ENCODE measurements at regions not wholly inside any gene's neighbourhood (a gene's known extent, or its start where the extent isn't known, plus 50 kb on each side); places are given as distances from the start of the nearest gene placed in this dataset.
"Not testable (repeated sequence)": the region's sequence is repeated elsewhere in the genome, so short reads cannot be mapped to it uniquely, and the experiment has no call there.

DNA sequence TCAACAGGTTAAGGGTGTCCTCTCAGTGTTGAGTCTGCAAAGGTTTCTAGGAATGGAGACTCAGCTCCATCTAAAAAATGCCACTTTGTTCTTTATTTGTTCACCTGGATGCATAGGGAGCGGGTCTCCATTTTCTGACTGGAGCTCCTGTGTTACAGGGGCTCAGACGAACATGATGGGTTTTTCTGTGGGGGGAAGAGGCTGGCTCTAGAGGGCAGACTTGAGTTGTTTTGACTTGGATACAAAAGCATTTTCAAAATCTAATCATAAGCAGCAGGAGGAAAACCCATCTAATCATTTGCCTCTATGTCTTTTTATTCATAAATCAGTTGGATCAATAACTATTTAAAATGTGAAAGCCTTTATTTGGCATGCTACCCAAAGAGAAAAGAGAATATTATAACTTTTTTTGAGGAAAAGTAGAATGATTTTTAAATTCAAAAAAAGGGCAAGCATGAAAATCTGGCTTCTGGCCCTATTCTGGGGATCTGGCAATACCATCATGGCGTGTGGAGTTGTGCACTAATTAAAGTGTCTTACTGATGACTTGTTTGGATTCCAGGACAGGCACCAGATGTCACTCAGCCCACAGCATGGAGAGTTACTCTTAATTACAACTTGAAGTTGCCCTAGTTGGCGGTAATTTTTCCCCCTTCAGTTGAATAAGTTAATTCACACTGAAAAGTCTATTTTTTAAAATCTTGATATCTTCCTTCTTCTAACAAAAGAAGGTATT is 594.9 kb downstream of the REEP3 start:
- DNase-seq (ENCODE audit: low read depth) = no peak

GRCh38 chr10:64116707-64117106 is 595.5 kb downstream of the REEP3 start:
- DNase-seq (ENCODE audit: low read depth) = no peak

DNA sequence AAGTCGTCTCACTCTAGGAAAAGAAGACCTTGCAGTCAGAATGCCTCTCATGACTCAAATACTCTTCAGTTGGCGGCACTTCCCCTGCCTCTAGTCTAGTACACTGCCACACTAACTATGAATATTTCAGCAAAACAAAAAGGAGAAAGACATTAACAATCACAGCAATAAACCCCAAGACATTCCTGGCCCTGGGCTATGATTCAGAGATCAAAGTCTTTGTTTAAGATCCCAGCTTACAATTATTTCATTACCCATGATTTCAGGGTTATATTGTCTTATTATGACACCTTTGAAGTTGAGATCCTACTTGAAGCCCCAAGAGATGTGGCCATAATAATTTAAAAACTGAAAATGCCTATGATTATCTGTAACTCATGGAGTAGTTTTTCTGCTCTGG is 597.5 kb downstream of the REEP3 start:
- DNase-seq (ENCODE audit: low read depth) = no peak

- DNase-seq (ENCODE audit: low read depth) = not testable (repeated sequence)
These were observed 599.2 kb downstream of the REEP3 start for GRCh38 chr10:64120301-64120980.

GRCh38 chr10:64130152-64130551 is 609.0 kb downstream of the REEP3 start:
- no peak for DNase-seq (ENCODE audit: low read depth)

GRCh38 chr10:64134676-64135075 is 613.5 kb downstream of the REEP3 start:
- DNase-seq (ENCODE audit: low read depth) = no peak

GRCh38 chr10:64142395-64142794 is 621.2 kb downstream of the REEP3 start:
- DNase-seq (ENCODE audit: low read depth) = no peak

DNA sequence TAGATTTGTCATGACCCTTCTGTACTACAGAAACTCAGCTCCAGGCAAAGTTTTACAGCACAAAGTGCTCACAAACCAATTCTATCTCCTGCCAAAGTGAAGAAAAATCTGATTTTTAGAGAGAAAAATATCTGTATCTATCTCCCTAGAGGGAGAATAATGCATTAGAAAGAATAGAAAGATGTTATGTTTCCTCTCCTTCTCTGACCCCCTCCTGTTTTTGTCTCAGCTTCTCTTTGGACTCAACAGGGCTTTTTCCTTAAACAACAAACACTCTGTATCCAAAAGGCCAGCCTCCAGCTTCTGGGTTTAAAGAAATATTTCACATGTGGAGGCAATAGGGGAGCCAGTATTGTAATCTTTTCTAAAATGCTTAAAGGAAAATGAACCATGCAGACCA is 627.4 kb downstream of the REEP3 start:
- no peak for DNase-seq (ENCODE audit: low read depth)

DNA sequence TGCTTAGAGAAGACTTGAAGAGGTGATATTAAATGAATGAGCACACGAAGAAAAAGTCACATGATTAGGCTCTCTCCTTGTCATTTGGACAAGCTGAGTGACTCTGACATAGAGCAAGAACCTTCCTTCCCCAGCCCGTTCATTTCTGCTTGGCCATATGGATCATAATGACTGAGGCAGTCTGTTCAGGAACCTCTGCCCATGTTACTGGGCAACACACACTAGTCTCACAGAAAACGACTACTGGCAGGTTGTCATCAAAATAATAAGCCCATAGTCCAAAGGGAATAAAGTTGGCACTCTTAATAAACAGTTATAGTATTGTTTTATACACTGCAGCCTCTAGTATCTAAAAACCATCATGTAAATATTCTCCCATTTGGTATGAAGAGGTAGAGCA is 635.0 kb downstream of the REEP3 start:
- DNase-seq (ENCODE audit: low read depth) = no peak

DNA sequence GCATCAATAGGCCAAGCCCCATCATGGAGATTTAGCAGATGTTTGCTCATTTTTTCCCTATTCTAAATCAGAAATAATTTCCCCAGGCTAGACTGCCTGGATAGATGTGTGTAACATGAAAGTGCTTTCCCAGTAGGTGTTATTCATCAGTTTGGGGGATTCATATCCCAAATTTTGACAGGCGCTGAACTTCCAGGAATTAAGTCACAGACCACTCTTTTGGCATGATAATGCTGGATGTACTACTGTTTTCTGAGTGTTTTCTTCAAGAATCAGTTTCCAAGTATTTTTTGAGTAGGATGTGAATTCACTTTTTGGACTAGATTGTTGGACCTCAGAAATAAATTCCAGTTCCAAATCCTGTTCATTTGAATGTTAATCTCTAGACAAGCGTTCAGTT is 637.4 kb downstream of the REEP3 start:
- no peak for DNase-seq (ENCODE audit: low read depth)

DNA sequence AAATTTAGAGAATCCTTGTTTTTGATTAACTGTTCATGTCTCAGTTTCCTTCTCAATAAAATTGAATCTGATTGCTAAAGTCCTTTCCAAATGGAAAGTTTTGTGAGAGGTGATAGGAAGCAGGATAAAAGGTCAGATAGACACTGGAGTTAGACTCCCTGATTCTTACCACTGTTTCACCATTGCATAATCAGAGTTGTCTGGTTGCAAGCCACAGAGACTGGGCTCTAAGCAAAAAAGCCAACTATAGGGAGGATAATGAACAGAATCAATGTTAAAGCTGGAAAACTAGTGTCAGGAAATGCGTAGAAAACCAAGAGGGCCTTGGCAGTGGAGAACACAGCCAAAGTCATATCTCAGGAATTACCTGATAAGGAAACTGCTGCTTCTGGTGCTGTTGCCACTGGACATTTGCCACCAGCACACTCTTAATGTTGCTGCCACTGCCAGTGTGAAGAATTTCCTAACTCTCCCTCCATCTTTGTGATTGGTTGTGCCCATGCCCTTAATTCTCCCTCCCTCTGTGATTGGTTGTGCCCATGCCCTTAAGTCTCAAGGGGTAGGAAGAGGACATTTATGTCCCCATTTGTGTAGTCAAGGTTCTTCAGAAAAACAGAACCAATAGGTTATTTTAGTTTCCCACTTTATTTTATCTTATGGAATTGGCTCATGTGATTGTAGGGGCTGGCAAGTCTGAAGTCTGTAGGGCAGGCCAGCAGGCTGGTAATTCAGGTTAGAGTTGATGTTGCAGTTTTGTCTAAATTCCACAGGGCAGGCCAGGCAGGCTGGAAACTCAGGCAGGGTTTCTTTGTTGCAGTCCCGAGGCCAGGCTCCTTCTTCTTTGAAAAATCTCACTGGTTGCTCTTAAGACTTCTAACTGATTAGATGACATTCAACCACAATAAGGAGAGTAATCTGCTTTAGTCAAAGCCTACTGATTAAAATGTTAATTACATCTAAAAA is 639.0 kb downstream of the REEP3 start:
- no peak for DNase-seq (ENCODE audit: low read depth)

GRCh38 chr10:64170791-64171190 is 649.6 kb downstream of the REEP3 start:
- no peak for DNase-seq (ENCODE audit: low read depth)

- DNase-seq (ENCODE audit: low read depth) = no peak
These were observed 652.6 kb downstream of the REEP3 start for GRCh38 chr10:64173826-64174225.

DNA sequence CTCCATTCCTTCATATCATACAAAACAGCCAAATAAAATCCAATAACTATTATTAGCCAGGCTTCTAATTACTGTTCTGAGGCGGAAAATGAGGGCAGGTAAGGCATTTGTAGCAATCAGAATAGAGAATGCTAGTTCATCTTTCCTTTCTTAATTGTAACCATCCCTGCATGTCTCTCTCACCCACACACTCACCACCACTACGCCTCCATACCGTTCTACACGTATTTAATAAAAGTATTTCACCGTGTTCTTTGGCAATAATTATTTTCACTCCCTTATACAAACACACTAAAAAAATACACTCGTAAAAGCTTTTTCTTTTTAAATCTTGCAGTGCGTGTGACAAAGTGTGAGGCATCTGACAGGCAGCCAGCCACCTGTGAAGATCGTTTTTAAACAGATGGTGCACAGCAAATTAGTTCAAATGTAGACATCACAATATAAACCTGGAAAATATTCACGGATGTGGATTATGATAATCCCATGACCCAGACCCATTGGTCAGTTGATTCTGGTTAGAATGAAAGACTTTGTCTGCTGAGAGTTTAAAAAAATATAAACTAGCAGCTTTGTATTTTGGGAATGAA is 653.6 kb downstream of the REEP3 start:
- no peak for DNase-seq (ENCODE audit: low read depth)

- DNase-seq (ENCODE audit: low read depth) = no peak
These were observed 654.2 kb downstream of the REEP3 start for GRCh38 chr10:64175271-64175962.

DNA sequence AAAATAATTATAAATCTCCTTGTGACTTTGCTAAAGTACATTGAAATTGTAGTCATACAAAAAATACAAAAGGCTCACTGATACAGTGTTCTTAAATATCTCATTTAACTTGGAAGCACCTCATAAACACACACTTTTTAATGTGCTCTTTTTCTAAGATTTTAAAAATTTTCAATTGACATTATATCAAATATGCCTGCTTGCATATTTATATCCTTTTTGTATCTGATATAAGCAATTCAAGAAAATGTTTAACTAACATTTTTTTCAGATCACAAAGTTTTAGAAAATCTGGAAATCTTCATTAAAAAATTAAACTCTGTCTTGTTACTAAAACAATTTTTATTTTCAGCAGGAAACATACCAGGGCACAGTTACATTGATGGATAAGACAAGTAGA is 661.5 kb downstream of the REEP3 start:
- DNase-seq (ENCODE audit: low read depth) = no peak

DNA sequence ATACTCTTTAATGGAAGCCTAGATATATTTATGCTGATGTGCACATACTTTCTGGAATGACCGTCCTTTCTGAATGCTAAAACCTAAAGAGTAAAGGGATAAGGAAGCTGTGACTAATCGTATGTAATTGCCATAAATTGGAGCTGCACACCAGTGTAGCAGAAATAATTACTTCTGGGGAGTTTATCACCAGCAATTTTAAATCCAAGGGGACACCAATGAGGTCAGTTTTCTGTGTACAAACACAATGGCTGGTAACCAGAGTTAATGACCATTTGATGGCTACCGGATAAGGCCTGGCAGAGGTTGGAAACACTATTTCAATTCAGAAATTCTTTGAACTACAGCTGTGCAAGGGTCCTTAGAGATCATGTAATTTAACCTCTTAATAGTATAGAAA is 670.1 kb downstream of the REEP3 start:
- DNase-seq (ENCODE audit: low read depth) = no peak

DNA sequence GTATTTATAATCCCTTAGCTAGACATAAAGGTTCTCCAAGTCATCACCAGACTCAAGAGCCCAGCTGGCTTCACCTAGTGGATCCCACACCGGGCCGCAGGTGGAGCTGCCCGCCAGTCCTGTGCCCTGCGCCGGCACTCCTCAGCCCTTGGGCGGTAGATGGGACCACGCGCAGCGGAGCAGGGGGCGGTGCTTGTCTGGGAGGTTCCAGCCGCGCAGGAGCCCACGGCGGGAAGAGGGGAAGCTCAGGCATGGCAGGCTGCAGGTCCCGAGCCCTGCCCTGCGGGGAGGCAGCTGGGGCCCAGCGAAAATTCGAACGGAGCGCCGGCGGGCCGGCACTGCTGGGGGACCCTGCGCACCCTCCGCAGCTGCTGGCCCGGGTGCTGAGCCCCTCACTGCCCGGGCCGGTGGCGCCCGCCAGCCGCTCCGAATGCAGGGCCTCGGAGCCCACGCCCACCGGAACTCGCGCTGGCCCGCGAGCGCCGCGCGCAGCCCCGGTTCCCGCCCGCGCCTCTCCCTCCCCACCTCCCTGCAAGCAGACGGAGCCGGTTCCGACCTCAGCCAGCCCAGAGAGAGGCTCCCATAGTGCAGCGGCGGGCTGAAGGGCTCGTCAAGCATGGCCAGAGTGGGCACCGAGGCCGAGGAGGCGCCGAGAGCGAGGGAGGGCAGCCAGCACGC is 675.6 kb downstream of the REEP3 start:
- DNase-seq (ENCODE audit: low read depth) = no peak

DNA sequence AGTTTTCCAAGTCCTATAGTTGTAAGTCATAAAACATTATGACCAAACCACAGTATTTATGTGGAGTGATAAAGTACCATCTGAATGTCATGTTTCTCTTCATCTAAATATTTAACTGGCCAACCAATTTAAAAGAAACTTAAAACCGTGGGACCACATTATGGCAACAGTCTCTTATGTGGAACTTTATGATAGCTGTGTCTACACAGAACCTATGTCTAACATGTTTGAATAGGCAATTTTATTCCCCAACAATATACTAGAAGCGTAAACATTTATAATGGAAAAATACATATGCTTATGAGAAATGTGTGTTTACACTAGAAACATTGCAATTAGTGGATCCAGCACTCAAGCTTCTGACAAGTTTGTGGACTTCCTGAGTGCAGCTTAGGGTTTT is 680.7 kb downstream of the REEP3 start:
- no peak for DNase-seq (ENCODE audit: low read depth)

DNA sequence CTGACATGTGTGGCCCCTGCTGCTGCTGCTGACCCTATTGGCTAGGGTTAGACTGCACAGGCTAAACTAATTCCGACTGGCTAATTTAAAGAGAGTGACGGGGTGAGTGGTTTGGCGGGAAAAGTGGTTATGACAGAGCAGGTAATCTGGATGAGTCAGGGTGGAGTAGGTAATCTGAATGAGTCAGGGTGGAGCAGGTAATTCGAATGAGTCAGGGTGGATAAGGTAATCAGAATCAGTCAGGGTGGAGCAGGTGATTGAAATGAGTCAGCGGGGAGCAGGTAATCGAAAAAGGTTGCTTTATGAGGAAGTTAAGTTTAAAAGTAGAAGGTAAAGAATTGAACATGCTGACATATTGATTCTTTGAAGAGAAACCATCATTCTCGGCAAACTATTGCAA is 683.3 kb downstream of the REEP3 start:
- DNase-seq (ENCODE audit: low read depth) = not testable (repeated sequence)

GRCh38 chr10:64206409-64206808 is 685.2 kb downstream of the REEP3 start:
- no peak for DNase-seq (ENCODE audit: low read depth)
